H1 (cell line): ENCODE measurements at regions not wholly inside any gene's neighbourhood (a gene's known extent, or its start where the extent isn't known, plus 50 kb on each side); places are given as distances from the start of the nearest gene placed in this dataset.

ENCODE experiments used
- CTCF ChIA-PET: fragments of 300-600 bp; sonication (Branson Sonifier 250); formaldehyde crosslinking; loops from one replicate; lab custom pipeline; 2021; ENCODE audit not compliant: partially characterized antibody; lab: Charles Lee
- POLR2A ChIA-PET: fragments of 300-600 bp; sonication (Branson Sonifier 250); formaldehyde crosslinking; loops from one replicate; lab custom pipeline; 2021; ENCODE audit warnings: inconsistent platforms; ENCODE audit not compliant: partially characterized antibody; lab: Charles Lee
- DNase-seq, 2 experiments: peaks; one replicate each; pipeline versions ENCODE4 v3.0.0 to v3.0.0-alpha.2; 2010 to 2022; ENCODE audit warnings: low spot score in 2 of 2, low read depth in 1 of 2, mixed read lengths in 1 of 2
- FAIRE-seq: peaks from 2 replicates; lab custom pipeline; 2011; peaks lifted over from hg19 to GRCh38; lab: Jason Lieb, UNC
- H2AFZ ChIP-seq: 2 replicates; pipeline ENCODE4 v1.8.1; 2012; ENCODE audit warnings: low read length, inconsistent platforms
- H2AK5ac ChIP-seq: 2 replicates; pipeline ENCODE4 v1.6.1; 2013; ENCODE audit warnings: low read depth, low read length
- H2BK120ac ChIP-seq: replicated peaks from 2 replicates; pipeline ENCODE3; 2013; ENCODE audit warnings: low read depth, low read length, inconsistent platforms
- H2BK12ac ChIP-seq: 2 replicates; pipeline ENCODE4 v1.6.1; 2013; ENCODE audit warnings: low read depth, low read length
- H2BK15ac ChIP-seq: 2 replicates; pipeline ENCODE4 v1.6.1; 2013; ENCODE audit warnings: low read length
- H2BK20ac ChIP-seq: 2 replicates; pipeline ENCODE4 v1.6.1; 2013; ENCODE audit warnings: low read length
- H2BK5ac ChIP-seq: 2 replicates; pipeline ENCODE4 v1.6.1; 2013; ENCODE audit warnings: low read depth, low read length
- H3K14ac ChIP-seq: 2 replicates; pipeline ENCODE4 v1.6.1; 2013; ENCODE audit warnings: inconsistent platforms; ENCODE audit not compliant: insufficient read length
- H3K18ac ChIP-seq: 2 replicates; pipeline ENCODE4 v1.6.1; 2013; ENCODE audit warnings: low read length; ENCODE audit errors: extremely low read depth
- H3K23ac ChIP-seq: 2 replicates; pipeline ENCODE4 v1.6.1; 2013; ENCODE audit warnings: inconsistent platforms; ENCODE audit not compliant: insufficient read length
- H3K23me2 ChIP-seq: 2 replicates; pipeline ENCODE4 v1.6.1; 2013; ENCODE audit warnings: low read depth, low read length
- H3K27ac ChIP-seq: 2 replicates; pipeline ENCODE4 v1.6.1; 2011; ENCODE audit warnings: low read depth, low read length, inconsistent platforms
- H3K27me3 ChIP-seq, 4 experiments: replicated peaks in 1 of 4; 1 replicate in 1 of 4; 2 replicates in 3 of 4; pipeline versions ENCODE4 v1.6.1 to v1.8.1; 2011 to 2013; ENCODE audit warnings: low read length in 3 of 4, mild to moderate bottlenecking in 3 of 4, inconsistent platforms in 2 of 4, mixed read lengths in 2 of 4, moderate library complexity in 1 of 4; ENCODE audit not compliant: control insufficient read depth in 3 of 4, insufficient read depth in 3 of 4; ENCODE audit errors: extremely low read depth in 1 of 4
- H3K36me3 ChIP-seq, 4 experiments: 2 replicates each; pipeline versions ENCODE4 v1.6.1 to v1.8.1; 2011 to 2013; ENCODE audit warnings: mild to moderate bottlenecking in 4 of 4, low read length in 3 of 4, moderate library complexity in 2 of 4, control low read depth in 1 of 4, inconsistent platforms in 1 of 4; ENCODE audit not compliant: insufficient read depth in 4 of 4, control insufficient read depth in 2 of 4
- H3K4ac ChIP-seq: replicated peaks from 2 replicates; pipeline ENCODE3; 2013; ENCODE audit warnings: low read length, low read depth, mixed read lengths, inconsistent platforms; ENCODE audit not compliant: insufficient read length
- H3K4me1 ChIP-seq, 4 experiments: replicated peaks in 1 of 4; 1 replicate in 1 of 4; 2 replicates in 3 of 4; pipeline versions ENCODE4 v1.6.1 to v1.8.1; 2011 to 2013; ENCODE audit warnings: low read length in 3 of 4, inconsistent platforms in 2 of 4, mixed read lengths in 1 of 4; ENCODE audit not compliant: insufficient read depth in 4 of 4, control insufficient read depth in 3 of 4
- H3K4me2 ChIP-seq, 2 experiments: 2 replicates each; pipeline versions ENCODE4 v1.6.1 to v1.8.1; 2011 to 2013; ENCODE audit warnings: low read depth in 2 of 2, low read length in 2 of 2, control low read depth in 1 of 2, inconsistent platforms in 1 of 2, mild to moderate bottlenecking in 1 of 2; ENCODE audit not compliant: insufficient read depth in 1 of 2
- H3K4me3 ChIP-seq, 4 experiments: fragments of 200-600, 300-600 bp in 1 of 4; sonication (generic), shearing (Covaris generic), sonication (Bioruptor Twin) in 1 of 4; 2 replicates each; pipeline versions ENCODE4 v1.5.1 to v1.8.1; 2011 to 2016; ENCODE audit warnings: low read length in 4 of 4, low read depth in 3 of 4, control low read depth in 2 of 4, inconsistent platforms in 2 of 4, mild to moderate bottlenecking in 2 of 4, mixed read lengths in 1 of 4, moderate library complexity in 1 of 4; ENCODE audit not compliant: insufficient read depth in 2 of 4; ENCODE audit errors: extremely low read depth in 1 of 4
- H3K56ac ChIP-seq: replicated peaks from 2 replicates; pipeline ENCODE3; 2013; ENCODE audit warnings: low read depth, mild to moderate bottlenecking, mixed read lengths, low read length, inconsistent platforms; ENCODE audit not compliant: insufficient read length
- H3K79me1 ChIP-seq: 2 replicates; pipeline ENCODE4 v1.6.1; 2013; ENCODE audit warnings: low read depth, low read length, control low read depth
- H3K79me2 ChIP-seq, 2 experiments: 2 replicates each; pipeline versions ENCODE4 v1.6.1 to v1.8.1; 2012 to 2013; ENCODE audit warnings: low read length in 2 of 2, mild to moderate bottlenecking in 2 of 2, inconsistent platforms in 1 of 2; ENCODE audit not compliant: insufficient read depth in 2 of 2, control insufficient read depth in 1 of 2
- H3K9ac ChIP-seq, 4 experiments: replicated peaks in 1 of 4; 1 replicate in 1 of 4; 2 replicates in 3 of 4; pipeline versions ENCODE4 v1.6.1 to v1.8.1; 2011 to 2013; ENCODE audit warnings: low read depth in 3 of 4, low read length in 3 of 4, control low read depth in 2 of 4, mild to moderate bottlenecking in 2 of 4, moderate library complexity in 2 of 4, inconsistent platforms in 1 of 4; ENCODE audit errors: extremely low read depth in 1 of 4
- H3K9me3 ChIP-seq, 2 experiments: 2 replicates each; pipeline versions ENCODE4 v1.6.1 to v1.8.1; 2012 to 2013; ENCODE audit warnings: mild to moderate bottlenecking in 2 of 2, moderate library complexity in 2 of 2, control low read depth in 1 of 2, inconsistent platforms in 1 of 2, low read depth in 1 of 2, low read length in 1 of 2, mixed read lengths in 1 of 2; ENCODE audit not compliant: insufficient read depth in 2 of 2
- H4K20me1 ChIP-seq, 2 experiments: replicated peaks in 1 of 2; 2 replicates each; pipeline versions ENCODE3 to v1.8.1; 2011 to 2013; ENCODE audit warnings: inconsistent platforms in 2 of 2, low read length in 2 of 2, mild to moderate bottlenecking in 1 of 2; ENCODE audit not compliant: insufficient read depth in 2 of 2, control insufficient read depth in 1 of 2
- H4K5ac ChIP-seq: 2 replicates; pipeline ENCODE4 v1.6.1; 2013; ENCODE audit warnings: low read length, low read depth, mixed read lengths, inconsistent platforms; ENCODE audit not compliant: insufficient read length
- H4K8ac ChIP-seq: 2 replicates; pipeline ENCODE4 v1.8.0; 2013; ENCODE audit warnings: mild to moderate bottlenecking, moderate library complexity, low read length, inconsistent platforms; ENCODE audit not compliant: insufficient read depth; ENCODE audit errors: extremely low read depth
- H4K91ac ChIP-seq: replicated peaks from 2 replicates; pipeline ENCODE3; 2013; ENCODE audit warnings: low read length, mixed read lengths, inconsistent platforms; ENCODE audit not compliant: insufficient read length
- BRCA1 ChIP-seq: IDR thresholded peaks from 2 replicates; pipeline ENCODE4 v1.6.1; 2012; ENCODE audit warnings: low read depth, low read length, improper control_type of control experiment
- FOSL1 ChIP-seq: IDR thresholded peaks from 2 replicates; pipeline ENCODE4 v1.6.1; 2011; ENCODE audit warnings: mild to moderate bottlenecking, low read depth, low read length, moderate library complexity; ENCODE audit not compliant: insufficient read depth
- WGBS, 2 experiments: shearing (Covaris generic) in 1 of 2; methylation state at CpG; one replicate each; pipeline versions ENCODE4 v1.1.6 to v1.1.7; 2013 to 2015; ENCODE audit warnings: low lambda C conversion rate in 2 of 2, mixed read lengths in 2 of 2, inconsistent platforms in 1 of 2, low coverage in 1 of 2, missing lambda C conversion rate in 1 of 2; ENCODE audit not compliant: insufficient replicate concordance in 2 of 2, insufficient coverage in 1 of 2, insufficient read length in 1 of 2; ENCODE audit errors: extremely low coverage in 1 of 2, missing lambda C conversion rate in 1 of 2; 5-methylcytosine and 5-hydroxymethylcytosine counted together

GRCh38 chr7:140260352-140261104 lies 83.7 kb upstream of the KDM7A start:
- no peak overlapping the region for H2BK12ac ChIP-seq

More at GRCh38 chr7:140260352-140261104, 83.7 kb upstream of the KDM7A start:
- FAIRE-seq (no peak), DNase-seq (no peak)
- CTCF ChIA-PET: interaction anchor here (1.2 kb wide), 1 partner anchor 7 kb away, joined by 3 read pairs; no protein-coding TSS in a partner anchor
- H3K23ac ChIP-seq: no peak overlapping the region
- H3K14ac ChIP-seq: no peak overlapping the region
- H3K9ac ChIP-seq: no peak overlapping the region
- no peaks in the 10 kb centered on the region for H3K4me1 ChIP-seq
- no peak overlapping the region for H2BK120ac ChIP-seq
- 79% methylated on average over 9 of the region's 10 CpGs; no CpG with 5 or more reads in 1 of the 2 experiments for WGBS, 2 experiments
- H3K27me3 ChIP-seq: no peaks in the 10 kb centered on the region
- no peak overlapping the region for H2BK5ac ChIP-seq
- H3K56ac ChIP-seq: no peak overlapping the region
- H3K4me2 ChIP-seq: no peak overlapping the region
- no peak overlapping the region for H3K4ac ChIP-seq
- H3K79me2 ChIP-seq: no peaks in the 10 kb centered on the region
- no peak overlapping the region for H3K4me3 ChIP-seq
- no peak overlapping the region for H3K27ac ChIP-seq
- no peak overlapping the region for H3K18ac ChIP-seq
- no peaks in the 10 kb centered on the region for H3K9me3 ChIP-seq
- POLR2A ChIA-PET: interaction anchor here (0.6 kb wide), 2 partner anchors 12 to 74 kb away, joined by 3 read pairs; no protein-coding TSS in a partner anchor
- TF ChIP-seq BRCA1 (no peak), FOSL1 (no peak)
- H3K23me2 ChIP-seq: no peaks in the 10 kb centered on the region
- H2BK20ac ChIP-seq: no peak overlapping the region
- no peak overlapping the region for H4K5ac ChIP-seq
- H4K91ac ChIP-seq: no peak overlapping the region
- no peaks in the 10 kb centered on the region for H4K20me1 ChIP-seq
- no peaks in the 10 kb centered on the region for H3K36me3 ChIP-seq
- 0 out of 2 replicates have a peak overlapping the region, but pooled peaks have one; percentile 53 for H2AFZ ChIP-seq
- H4K8ac ChIP-seq: no peak overlapping the region
- H3K79me1 ChIP-seq: no peaks in the 10 kb centered on the region
- H2AK5ac ChIP-seq: no peak overlapping the region
- no peak overlapping the region for H2BK15ac ChIP-seq
